GM19438 (cell line): ENCODE measurements at regions not wholly inside any gene's neighbourhood (a gene's known extent, or its start where the extent isn't known, plus 50 kb on each side); places are given as distances from the start of the nearest gene placed in this dataset.
"Not testable (repeated sequence)": the region's sequence is repeated elsewhere in the genome, so short reads cannot be mapped to it uniquely, and the experiment has no call there.

ENCODE experiments used
- ATAC-seq: cut with Tn5 transposase; IDR thresholded peaks from one replicate; pipeline ENCODE4 v1.9.1; 2021; ENCODE audit warnings: low read depth; ENCODE audit not compliant: unreplicated experiment

DNA sequence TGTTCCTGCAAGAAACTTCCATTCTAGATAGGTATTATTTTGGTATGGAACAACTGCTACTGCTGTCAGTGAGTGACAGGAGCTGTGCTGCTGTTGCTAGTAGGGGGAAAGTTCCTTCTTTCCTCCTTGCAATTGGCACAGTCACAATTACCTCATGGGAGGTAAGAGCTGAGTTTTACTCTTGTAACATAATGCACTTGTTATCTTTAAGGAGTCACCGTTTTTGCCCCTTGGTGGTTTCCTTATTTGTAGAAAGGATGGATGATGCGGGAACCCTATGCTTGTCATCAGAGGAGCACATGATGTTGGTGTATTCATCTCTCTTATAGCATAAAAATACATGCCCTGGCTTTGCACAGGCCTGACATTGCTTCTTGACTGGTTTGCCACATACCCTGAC is 234.7 kb upstream of the NPY start:
- no peak for ATAC-seq

DNA sequence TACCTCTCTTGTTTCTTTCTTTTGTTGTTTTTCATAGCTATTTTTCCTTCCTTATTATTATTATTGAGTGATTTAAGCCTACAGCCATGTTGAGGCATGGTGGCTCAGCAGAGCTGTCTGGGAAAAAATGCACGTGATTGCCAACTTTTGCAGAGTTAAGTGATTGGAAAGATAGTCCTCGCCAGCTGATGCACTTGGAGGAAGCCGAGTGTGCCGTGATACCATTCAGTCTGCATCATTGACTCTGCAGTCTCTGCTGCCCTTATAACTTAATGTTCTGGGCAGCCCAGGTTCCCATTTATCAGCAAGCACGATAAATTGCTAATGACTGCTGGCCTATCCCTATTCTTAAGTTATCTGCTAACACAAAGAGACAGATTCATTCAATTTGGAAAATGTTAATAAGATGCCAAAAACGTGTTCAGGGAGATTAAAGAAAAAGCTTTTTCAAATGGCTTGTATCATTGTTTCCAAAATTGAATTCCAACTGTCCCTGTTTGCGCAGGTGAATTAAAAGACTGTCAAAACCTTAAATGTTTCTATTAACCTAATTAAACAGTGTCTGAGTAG is 232.9 kb upstream of the NPY start:
- no peak for ATAC-seq

DNA sequence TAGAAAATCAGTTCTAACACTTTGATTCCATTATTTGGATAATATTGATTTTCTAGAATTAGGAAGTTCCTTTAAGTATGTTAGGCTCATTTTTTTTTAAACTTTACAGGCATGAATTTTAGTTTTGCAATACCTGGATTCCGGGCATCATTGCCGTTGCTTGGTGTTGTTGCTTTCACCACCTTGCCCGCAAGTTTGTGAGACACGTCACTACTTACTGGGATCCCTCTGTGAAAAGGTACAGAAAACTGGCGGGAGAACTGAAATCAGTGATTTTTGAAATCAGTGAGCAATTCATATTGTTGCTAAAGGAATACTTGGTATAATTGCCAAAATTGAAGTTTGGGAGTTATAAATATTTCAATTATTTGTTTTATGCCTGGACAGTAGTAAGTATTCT is 232.3 kb upstream of the NPY start:
- no peak for ATAC-seq

DNA sequence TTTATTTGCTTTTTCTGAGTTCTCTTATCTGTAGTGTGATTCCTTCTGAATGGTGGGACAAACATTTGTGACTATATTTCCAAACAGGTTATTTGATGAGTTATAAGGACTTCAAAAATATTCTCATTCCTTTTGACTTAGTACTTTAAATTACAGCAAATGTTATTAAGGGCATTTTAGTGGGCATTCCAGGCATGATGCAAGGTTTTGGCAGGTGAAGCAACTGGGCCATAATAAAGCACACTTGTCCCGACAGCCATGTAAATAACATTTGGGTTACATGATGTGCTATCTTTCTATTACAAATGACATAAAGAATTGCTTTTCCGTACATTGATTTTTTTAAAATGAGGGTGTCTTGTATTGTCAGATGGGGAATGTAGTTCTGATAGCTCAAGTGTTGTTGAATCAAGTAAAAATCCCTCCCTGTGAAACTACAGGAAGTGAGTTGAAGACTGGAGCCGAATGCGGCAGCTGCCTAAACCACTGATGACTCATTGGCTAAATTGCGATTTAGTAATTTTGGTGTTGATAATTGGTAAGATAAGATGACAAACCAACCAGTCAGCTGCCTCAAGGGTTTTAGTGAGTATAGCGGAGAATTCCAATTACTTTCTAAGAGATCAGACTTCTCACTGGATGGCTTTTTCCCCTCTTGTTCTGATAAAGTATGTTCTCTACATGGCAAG is 231.3 kb upstream of the NPY start:
- ATAC-seq = no peak

DNA sequence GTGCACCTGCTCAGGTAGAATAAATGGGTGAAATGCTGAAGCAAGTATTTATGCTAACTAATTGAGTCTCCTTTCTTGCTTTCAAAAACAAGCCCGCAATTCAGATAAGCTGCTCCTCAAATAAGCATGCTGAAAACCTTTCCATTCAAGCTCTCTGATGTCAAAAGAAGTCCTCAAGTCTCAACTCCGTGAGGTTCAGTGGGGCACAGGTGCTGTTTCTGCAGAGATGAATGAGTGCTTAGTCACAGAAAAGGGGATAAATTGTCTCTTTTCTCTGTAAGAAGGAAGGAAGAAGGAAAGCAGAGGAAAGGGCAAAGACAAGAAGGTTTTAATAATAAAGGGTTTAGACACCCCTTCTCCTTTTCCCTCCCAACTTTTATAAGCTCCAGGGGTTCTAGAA is 229.8 kb upstream of the NPY start:
- no peak for ATAC-seq

DNA sequence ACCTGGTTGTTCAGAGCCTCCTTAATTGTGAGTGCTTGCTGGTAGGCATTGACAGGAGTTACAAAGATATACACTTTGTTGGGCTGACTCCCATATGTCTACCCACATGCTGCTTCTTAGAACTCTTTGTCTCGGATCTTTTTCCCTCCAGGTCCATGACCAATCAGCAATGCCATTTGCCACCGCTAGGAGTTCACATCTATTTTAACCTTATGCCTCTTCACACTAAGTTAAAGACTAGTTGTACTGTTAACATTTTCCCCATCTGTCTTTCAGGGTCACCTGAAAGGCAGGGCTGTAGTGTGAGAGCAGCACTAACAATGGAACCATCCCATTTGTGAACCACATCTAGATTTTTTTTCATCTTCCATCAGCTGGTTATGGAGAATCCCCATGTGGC is 226.7 kb upstream of the NPY start:
- no peak for ATAC-seq

DNA sequence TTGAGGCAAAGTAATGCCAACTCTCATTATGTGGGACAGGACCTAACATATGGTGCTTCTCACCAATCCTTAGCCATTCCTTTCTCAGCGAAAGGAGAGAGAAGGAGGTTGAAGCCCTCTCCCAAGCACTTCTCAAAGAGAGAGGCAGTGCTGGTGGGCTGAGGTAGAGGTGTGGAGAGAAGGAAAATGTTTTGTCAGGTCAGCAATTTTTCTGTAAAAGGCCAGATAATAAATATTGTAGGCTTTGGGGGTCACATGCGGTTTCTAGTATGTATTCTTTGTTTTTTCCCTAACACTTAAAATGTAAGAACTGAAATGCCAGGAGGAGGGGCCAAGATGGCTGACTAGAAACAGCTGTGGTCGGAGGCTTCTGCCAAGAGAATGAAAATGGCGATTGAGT is 225.0 kb upstream of the NPY start:
- no peak for ATAC-seq

DNA sequence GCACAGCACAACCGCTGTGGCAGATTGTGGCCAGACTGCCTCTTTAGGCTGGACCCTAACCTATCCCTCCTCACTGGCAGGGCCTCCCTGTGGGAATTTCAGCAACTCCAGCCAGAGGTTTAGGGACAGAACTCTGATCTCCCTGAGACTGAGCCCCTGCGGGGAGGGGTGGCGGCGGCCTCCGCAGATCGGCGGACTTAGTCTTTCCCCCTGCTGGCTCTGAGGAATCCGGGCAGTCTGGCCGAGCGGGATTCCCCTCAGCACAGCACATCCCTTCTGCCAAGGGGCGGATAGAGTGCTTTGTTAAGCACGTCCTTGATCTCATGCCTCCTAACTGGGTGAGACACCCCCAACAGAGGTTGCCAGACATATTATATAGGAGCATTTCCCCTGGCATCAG is 224.2 kb upstream of the NPY start:
- ATAC-seq = no peak

DNA sequence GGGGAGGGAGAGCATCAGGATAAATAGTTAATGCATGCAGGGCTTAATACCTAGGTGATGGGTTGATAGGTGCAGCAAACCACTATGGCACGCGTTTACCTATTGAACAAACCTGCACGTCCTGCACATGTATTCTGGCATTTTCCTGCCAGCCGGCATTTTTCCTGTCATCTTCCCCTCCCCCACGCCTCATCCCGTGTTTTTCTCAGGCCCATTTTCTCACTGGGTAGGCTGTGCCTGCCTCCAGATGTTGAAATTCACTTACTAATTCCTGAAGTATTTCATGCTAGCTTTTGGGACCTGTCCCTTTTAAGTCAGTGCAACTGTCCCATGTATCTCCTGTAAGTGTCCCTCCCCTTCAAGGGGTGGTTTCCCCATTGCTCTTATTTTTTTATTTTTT is 220.3 kb upstream of the NPY start:
- no peak for ATAC-seq

DNA sequence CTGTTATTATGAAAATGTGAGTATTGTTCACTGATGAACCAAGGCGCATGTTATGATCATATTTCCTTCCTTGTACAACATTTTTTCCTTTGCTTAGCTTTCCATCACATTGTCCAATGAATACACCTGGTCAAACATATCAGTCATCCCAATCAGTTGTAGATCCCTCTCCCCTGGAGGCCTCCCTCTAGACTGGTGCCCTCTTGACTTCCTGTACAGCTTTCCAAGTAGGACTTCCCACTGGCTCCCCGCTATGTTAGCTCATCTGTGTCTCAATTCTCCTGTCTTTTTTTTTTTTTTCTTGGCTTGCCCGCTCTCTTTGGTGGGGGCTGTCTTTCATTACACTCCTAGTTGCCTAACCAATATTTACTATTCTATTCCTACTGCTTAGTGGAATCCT is 214.2 kb upstream of the NPY start:
- no peak for ATAC-seq

DNA sequence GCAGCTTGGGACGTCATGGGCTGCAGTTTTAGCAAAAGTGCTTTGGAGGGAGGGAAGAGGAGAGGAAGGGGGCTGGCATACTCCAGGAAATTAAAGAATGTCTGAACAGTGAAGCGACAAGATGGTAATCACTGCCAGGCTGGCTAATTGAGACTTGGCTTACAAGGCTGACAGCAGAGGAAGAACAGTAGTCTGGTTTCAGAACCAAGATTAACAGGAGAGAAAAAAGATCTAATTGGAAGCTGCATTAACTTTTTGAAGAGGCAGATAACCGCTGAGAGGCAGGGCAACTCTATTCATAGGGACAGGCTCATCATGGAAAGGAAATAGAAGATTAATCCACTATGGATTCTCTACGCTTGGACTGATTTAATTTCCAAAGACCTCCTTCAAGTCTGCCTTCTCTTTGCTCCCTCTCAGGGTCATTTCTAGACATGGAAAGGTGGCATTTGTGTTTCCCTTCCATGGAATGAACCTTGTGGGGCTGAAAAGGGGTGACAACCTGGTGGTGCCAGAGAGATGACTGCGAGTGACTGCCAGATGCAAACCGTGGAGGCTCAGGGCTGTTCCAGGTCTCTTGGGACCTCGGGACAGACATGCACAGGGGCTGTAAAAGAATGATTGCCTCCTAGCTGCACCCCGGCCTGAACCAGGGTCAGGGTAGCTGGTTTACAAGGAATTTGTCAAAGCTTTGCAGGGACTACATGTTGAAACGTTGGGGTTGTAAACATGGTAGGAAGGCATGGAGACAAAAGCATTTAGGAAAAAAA is 210.2 kb upstream of the NPY start:
- no peak for ATAC-seq

DNA sequence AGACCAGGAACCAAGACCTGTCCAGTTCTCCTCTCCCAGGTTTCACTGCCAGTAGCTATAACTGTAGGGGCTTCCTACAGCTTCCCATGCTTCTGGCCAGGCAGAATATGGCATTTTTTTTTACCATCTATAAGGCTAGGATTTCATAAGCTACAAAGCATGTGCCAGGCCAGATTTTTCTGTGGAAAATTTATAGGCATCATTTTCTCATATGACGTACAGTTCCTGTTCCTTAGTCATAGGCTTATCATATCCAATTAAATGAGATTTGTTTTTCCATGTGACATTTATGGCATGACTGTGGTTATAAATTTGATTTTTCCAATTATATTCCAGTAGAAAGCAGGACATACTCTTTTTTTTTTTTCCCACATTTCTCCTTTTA is 208.6 kb upstream of the NPY start:
- ATAC-seq = no peak

DNA sequence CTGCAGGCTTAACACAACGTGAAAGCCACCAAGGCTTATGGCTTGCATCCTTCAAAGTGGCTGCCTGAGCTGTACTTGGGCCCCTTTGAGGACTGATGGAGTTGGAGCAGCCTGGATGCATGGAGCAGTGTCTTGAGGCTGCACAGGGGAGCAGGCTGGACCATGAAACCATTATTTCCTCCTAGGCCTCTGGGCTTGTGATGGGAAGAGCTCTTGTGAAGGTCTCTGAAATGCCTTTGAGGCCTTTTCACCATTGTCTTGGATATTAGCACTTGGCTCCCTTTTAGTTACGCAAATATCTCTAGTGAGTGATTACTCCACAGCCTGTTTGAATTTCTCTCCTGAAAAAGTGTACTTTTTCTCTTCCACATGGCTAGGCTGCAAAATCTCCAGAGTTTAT is 201.2 kb upstream of the NPY start:
- ATAC-seq = no peak

DNA sequence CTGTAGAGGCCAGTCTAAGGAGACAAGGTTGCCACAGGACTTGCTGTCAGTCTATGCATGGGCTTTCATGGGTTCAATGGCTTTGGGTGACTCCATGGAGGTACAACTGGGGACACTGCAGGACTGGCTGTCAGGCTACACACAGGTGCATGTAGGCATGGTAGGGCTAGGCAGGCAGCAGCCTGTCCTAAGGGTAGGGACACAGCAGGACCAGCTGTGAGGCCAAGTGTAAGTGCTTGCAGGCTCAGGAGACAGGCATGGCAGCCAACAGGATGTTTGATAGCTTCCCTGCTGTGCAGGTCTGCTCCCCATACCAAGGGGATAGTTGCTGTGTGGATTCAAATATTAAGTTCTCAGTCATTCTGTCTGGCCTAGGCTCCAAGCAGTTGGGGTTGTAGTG is 181.0 kb upstream of the NPY start:
- ATAC-seq = no peak

DNA sequence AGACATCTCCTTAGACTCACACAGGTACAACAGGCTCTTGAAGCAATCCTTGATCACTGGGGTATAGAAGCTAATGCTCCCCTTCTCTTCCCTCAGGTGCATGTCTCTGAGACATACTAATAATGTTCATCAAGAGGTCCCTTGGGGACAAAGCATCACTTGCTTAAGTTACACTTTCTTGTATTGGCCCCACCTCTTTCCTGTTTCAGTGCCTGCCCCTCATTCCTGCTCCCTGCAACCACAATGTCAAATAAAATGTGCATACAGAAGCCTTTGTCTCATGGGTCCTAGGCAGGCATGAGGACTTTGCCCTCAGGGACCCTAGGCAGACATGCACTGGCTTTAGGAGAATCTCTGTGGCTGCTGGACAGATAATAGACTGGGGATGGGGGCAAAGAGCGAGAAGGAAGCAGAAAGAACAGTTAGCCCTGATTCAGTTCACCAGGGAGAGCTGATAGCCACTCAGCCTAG is 175.0 kb upstream of the NPY start:
- ATAC-seq = peak; percentile 88

DNA sequence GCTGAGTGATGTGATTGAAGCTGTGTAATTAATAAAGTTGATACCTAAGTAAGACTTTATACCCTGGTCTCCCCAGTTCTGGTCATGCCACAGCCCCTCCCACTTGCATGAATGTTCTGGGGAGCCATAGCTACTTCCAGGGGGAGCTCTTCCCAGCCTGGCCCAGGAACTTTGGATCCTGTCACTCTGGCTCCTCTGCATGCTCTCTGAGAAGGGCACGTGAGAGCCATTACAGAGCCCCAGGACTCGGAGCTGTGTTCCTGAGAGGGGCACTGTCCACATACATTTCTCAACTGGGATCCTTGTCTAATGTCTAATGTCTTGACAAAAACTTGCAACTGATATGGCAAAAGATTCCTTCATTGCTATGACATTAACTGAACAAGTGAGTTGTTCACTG is 173.9 kb upstream of the NPY start:
- ATAC-seq = no peak

DNA sequence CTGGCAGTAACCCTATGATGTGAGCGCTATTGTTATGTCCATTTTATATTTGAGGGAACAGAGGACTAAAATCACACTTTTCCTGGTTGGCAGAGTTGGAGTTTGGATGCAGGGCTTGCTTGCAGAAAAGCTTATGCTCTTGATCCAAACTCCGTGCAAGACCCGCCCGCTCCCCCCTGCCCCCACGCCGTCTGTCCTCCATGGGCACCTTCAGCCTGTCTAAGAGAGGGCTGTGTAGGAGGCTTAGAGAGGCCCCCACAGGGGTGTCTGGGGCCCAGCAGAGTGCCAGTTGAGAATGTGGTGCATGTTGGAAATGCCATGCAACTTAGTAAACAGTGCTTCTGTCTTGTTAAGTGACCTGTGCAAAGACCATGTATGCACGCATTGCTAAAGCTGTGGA is 170.5 kb upstream of the NPY start:
- ATAC-seq = no peak

DNA sequence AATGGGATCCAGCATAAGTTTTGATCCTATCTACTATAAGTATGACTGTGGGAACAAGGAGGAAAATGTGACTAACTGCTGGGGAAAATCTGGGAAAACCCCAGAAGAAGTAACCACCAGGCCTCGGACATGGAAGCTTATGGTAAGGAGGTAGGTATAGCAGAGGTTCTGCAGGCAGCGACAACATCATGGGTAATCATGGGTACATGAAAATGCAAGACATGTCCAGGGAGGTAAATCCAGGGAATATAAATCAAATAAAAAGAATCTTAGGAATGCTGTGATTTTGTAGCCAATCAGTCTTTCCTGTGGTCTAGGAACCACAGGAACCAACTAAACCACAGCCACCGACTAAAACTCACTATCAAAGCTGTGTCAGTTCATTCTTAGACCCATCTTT is 168.3 kb upstream of the NPY start:
- ATAC-seq = no peak

DNA sequence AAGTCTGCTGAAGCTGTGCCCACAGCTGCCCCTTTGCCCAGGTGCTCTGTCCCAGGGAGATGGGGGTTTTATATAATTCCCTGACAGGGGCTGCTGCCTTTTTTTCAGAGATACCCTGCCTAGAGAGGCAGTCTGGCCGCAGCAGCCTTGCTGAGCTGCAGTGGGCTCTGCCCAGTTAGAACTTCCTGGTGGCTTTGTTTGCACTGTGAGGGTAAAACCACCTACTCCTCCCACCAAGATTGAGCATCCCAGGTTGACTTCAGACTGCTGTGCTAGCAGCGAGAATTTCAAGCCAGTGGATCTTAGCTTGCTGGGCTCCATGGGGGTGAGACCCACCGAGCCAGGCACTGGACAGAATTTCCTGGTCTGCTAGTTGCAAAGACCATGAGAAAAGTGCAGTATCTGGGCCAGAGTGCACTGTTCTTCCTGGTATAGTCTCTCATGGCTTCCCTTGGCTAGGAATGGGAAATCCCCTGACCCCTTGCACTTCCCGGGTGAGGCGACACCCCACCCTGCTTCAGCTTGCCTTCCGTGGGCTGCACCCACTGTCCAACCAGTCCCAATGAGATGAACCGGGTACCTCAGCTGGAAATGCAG is 166.0 kb upstream of the NPY start:
- ATAC-seq = not testable (repeated sequence)

DNA sequence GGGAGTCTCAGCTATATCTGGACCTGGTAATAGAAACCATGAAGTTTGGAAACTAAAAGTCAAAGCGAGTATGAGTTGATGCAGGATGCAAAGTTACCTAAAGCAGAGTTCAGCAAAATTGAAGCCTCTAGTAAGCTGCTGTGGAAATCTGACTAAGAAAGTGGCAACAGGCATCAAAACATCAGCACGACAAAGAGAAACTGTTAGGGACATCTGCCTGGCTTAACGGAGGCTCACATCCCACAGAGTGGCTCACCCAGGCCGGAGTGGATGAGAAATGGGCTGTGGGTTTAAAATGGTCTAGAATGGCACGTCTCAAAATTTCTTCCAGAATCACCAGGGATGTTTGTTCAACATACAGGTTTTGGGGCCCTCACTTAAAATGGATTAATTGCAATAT is 164.1 kb upstream of the NPY start:
- no peak for ATAC-seq

DNA sequence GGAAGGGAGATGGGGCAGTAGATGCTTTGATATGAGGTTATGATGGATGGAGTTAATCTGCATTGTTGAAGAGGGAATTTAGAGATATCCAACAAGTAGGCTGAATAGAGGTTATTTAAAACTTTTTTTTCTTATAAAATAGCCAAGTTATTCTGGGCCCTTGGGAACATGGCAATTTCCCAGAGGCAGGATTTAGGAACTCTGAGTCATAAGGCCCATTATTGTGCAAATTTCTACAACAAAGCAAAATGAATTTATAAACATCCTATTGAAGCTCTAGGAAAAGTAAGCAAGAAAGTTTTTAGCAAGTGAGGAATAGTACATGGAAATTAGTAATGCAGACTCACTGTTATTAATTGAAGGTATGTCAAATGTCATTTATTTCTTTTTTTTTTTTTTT is 160.9 kb upstream of the NPY start:
- no peak for ATAC-seq

DNA sequence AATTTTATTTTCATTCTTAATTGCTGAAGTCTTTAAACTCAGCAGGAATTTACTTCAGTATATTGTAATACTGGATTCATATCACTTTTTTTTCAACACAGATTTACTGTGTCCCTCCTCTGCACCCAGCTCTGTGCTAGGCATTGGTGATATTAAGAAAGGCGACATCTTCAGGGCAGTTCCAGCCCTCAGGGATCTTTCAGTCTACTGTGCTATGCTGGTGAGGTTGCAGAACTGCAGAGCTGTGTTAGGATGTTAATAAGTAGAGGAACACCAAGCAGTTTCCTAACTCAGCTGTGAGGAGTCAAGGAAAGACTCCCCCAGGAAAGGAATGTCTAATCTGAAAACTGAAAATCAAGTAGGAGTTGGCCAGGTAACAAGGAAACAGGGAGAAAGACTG is 158.2 kb upstream of the NPY start:
- ATAC-seq = no peak
